ENCODE measurements at regions not wholly inside any gene's neighbourhood (a gene's known extent, or its start where the extent isn't known, plus 50 kb on each side); places are given as distances from the start of the nearest gene placed in this dataset.

DNA sequence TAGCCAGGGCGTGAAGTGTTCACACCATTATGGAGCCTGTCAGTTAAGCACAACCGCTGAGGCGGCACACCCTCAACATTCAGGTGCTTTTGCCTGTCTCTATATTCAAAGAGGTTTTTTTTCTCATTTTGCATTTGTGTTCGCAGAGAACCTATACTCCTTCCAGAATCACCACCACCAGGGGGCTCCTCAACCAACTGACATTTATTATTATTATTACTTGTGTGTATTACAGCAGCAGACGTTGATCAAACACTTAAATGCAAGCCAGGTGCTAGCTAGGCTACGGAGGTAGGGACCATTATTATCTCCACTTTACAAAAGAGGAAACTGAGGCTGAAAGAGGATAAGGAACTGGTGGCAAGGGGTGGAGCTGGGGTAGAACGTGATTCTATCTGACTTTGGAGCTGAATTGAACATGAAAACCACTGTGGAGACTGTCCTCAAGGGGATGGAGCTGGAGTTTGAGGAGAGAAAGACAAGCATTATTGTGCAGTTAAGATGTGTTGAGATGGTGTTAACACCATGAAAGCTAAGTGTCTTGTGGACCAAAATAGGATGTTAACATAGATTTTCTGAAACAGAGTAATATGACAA lies 133.8 kb upstream of the PLXNA4 start:
- in situ Hi-C loops (cut with HindIII; ENCODE audit: low sequenced_read_pairs), result no loop called here
- H3K4me3 ChIP-seq (ENCODE audit: low read depth, low read length), result no peak overlapping the region
- DNase-seq (ENCODE audit: low read depth), result peak; percentile 6
- peak; percentile 61 for TF ChIP-seq CTCF (IDR thresholded peaks at IDR 0.05; ENCODE audit: low read depth, low read length, missing control alignments)

DNA sequence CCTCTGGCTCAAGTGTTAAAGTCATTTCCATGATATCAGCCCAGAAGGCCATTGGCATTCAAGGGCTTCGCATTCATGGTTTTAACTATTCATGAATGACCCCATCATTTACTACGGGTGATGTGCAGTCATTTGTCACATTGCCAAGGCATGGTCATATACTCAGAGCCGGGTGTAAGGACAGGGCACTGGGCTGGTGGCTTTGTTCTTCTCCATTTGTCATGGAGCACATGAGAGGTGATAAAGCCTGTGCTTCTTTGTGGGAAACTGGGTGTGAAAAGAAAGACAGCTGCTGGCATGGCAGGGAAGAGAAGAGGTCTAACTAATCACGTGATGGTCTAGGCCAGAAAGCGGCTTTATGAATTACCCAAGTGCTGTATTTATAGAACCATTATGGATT lies 132.2 kb upstream of the PLXNA4 start:
- H3K4me3 ChIP-seq (ENCODE audit: low read depth, low read length), result no peak overlapping the region
- DNase-seq (ENCODE audit: low read depth), result no peak
- no peak for TF ChIP-seq CTCF (IDR thresholded peaks at IDR 0.05; ENCODE audit: low read depth, low read length, missing control alignments)
- in situ Hi-C loops (cut with HindIII; ENCODE audit: low sequenced_read_pairs), result no loop called here

DNA sequence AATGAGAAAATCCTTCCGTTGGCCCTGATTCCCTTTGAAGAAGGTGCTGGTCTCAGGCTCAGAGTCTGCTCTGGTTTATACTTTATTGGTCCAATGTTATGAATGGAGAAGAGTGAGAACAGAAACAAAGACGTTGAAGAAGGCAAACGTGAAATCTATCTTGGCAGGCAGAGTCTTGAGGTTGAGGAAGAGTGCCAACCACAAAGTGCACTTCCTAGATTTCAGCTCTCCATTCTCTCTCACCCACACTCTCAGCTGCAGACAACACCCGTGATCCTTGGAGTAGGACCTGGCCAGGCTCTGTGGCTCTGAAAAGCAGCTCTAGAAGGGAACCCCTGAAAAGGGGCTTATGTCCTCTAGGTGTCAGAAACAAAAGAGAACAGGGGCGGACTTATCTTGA lies 128.9 kb upstream of the PLXNA4 start:
- peak; percentile 4 for DNase-seq (ENCODE audit: low read depth)
- no peak overlapping the region for H3K4me3 ChIP-seq (ENCODE audit: low read depth, low read length)
- in situ Hi-C loops (cut with HindIII; ENCODE audit: low sequenced_read_pairs), result no loop called here
- TF ChIP-seq CTCF (IDR thresholded peaks at IDR 0.05; ENCODE audit: low read depth, low read length, missing control alignments), result no peak

DNA sequence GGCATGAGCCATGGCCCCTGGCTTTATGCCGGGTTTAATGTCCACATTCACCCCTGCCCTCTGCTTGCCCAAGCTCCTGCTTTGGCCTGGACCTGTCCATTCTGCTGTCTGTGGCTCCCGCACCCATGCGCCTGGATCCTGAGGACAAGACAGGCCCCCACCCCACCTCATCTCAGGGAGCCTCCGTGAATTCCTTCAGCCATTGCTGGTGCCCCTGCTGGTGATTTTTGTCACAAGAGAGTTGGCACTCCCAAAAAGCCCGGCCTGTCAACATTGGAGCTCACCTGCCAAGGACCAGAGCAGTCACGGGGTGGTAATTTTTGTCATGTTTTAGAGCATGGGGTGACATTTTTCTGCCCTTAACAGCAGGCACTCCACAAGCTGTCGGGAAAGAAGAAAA lies 127.5 kb upstream of the PLXNA4 start:
- no peak for DNase-seq (ENCODE audit: low read depth)
- no peak for TF ChIP-seq CTCF (IDR thresholded peaks at IDR 0.05; ENCODE audit: low read depth, low read length, missing control alignments)
- no peak overlapping the region for H3K4me3 ChIP-seq (ENCODE audit: low read depth, low read length)
- in situ Hi-C loops (cut with HindIII; ENCODE audit: low sequenced_read_pairs), result no loop called here

- in situ Hi-C loops (cut with HindIII; ENCODE audit: low sequenced_read_pairs), result no loop called here
- no peak overlapping the region for H3K4me3 ChIP-seq (ENCODE audit: low read depth, low read length)
- no peak for DNase-seq (ENCODE audit: low read depth)
- TF ChIP-seq CTCF (IDR thresholded peaks at IDR 0.05; ENCODE audit: low read depth, low read length, missing control alignments), result no peak
Observed at GRCh38 chr7:132697003-132697402, 120.7 kb upstream of the PLXNA4 start.

- in situ Hi-C loops (cut with HindIII; ENCODE audit: low sequenced_read_pairs), result no loop called here
- no peak overlapping the region for H3K4me3 ChIP-seq (ENCODE audit: low read depth, low read length)
- TF ChIP-seq CTCF (IDR thresholded peaks at IDR 0.05; ENCODE audit: low read depth, low read length, missing control alignments), result no peak
- no peak for DNase-seq (ENCODE audit: low read depth)
Observed at GRCh38 chr7:132696332-132696731, 120.1 kb upstream of the PLXNA4 start.

DNA sequence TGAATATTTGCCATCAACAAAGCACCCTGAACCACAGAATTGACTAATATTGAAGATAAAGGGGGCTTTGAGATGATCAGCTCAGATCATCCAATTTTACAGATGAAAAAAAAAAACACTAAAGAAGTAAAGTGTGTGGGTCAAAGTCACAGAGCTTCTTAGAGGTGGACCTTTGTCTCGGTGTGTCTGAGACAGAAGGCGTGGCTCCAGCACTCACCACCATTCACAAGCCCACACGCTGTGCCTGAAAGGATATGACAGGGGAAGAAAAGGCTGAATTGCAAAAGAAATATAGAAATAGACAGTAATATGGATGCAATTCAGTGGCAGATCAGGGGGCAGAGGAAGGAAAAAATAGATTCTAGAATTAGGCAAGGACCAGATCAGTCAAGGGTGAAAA lies 114.9 kb upstream of the PLXNA4 start:
- in situ Hi-C loops (cut with HindIII; ENCODE audit: low sequenced_read_pairs), result no loop called here
- TF ChIP-seq CTCF (IDR thresholded peaks at IDR 0.05; ENCODE audit: low read depth, low read length, missing control alignments), result no peak
- no peak overlapping the region for H3K4me3 ChIP-seq (ENCODE audit: low read depth, low read length)
- no peak for DNase-seq (ENCODE audit: low read depth)
